Panc1 (cell line): ENCODE measurements at regions not wholly inside any gene's neighbourhood (a gene's known extent, or its start where the extent isn't known, plus 50 kb on each side); places are given as distances from the start of the nearest gene placed in this dataset.

Experiments used
- ATAC-seq: fragments of 200-7000 bp; cut with Tn5 transposase; 2 replicates; pipeline ENCODE4 v1.9.1; 2020; ENCODE audit warnings: mild to moderate bottlenecking, moderate library complexity
- BruUV-seq: library from RNA; stranded (reverse); fragments of 400-500 nt; replicated peaks from 2 replicates; lab custom pipeline; 2021; lab: Mats Ljungman, UMichigan
- CTCF ChIA-PET: fragments of 300-600 bp; sonication (Branson Sonifier 250); formaldehyde crosslinking; loops from one replicate; lab custom pipeline; 2022; ENCODE audit warnings: antibody characterized with exemption; lab: Charles Lee
- POLR2A ChIA-PET: fragments of 300-600 bp; sonication (Branson Sonifier 250); formaldehyde crosslinking; loops from one replicate; lab custom pipeline; 2022; ENCODE audit warnings: antibody characterized with exemption; lab: Charles Lee
- DNase-seq: peaks from one replicate; pipeline ENCODE4 v3.0.0-alpha.2; 2010; ENCODE audit warnings: low read depth, low spot score
- H3K27ac ChIP-seq: 2 replicates; pipeline ENCODE4 v1.5.1; 2011; ENCODE audit warnings: mild to moderate bottlenecking, low read length, inconsistent platforms
- H3K27me3 ChIP-seq: fragments of 200-500 bp; sonication (Bioruptor generic); 2 replicates; pipeline ENCODE4 v1.6.0; 2014; ENCODE audit warnings: low read length, inconsistent platforms; ENCODE audit not compliant: control insufficient read depth, insufficient read depth
- H3K36me3 ChIP-seq: fragments of 200-500 bp; sonication (Bioruptor generic); 2 replicates; pipeline ENCODE4 v1.5.1; 2014; ENCODE audit warnings: inconsistent platforms, mild to moderate bottlenecking, low read length, moderate library complexity; ENCODE audit not compliant: control insufficient read depth, insufficient read depth
- H3K4me1 ChIP-seq: 2 replicates; pipeline ENCODE4 v1.5.1; 2011; ENCODE audit warnings: inconsistent platforms, mild to moderate bottlenecking, low read length, moderate library complexity; ENCODE audit not compliant: control insufficient read depth, insufficient read depth
- H3K4me3 ChIP-seq, 2 experiments: 2 replicates each; pipeline ENCODE4 v1.5.1; 2011 to 2012; ENCODE audit warnings: low read depth in 2 of 2, low read length in 2 of 2, mild to moderate bottlenecking in 2 of 2, inconsistent platforms in 1 of 2, moderate library complexity in 1 of 2
- H3K9me3 ChIP-seq: fragments of 200-500 bp; sonication (Bioruptor generic); 2 replicates; pipeline ENCODE4 v1.5.1; 2014; ENCODE audit warnings: low read depth, mild to moderate bottlenecking, inconsistent platforms, low read length, moderate library complexity; ENCODE audit not compliant: control insufficient read depth, insufficient read depth
- CTCF ChIP-seq: fragments of 450-650 bp; IDR thresholded peaks from 2 replicates; pipeline ENCODE4 v1.5.1; 2017; ENCODE audit warnings: mild to moderate bottlenecking
- POLR2AphosphoS5 ChIP-seq: IDR thresholded peaks from 2 replicates; pipeline ENCODE4 v1.6.1; 2012; ENCODE audit warnings: mild to moderate bottlenecking, low read depth, low read length, moderate library complexity
- REST ChIP-seq, 2 experiments: IDR thresholded peaks; 2 replicates each; pipeline ENCODE4 v1.6.1; 2011 to 2012; ENCODE audit warnings: low read depth in 2 of 2, control low read depth in 1 of 2, low read length in 1 of 2, mild to moderate bottlenecking in 1 of 2, moderate library complexity in 1 of 2; ENCODE audit not compliant: insufficient read depth in 1 of 2
- SIN3A ChIP-seq: IDR thresholded peaks from 2 replicates; pipeline ENCODE4 v1.6.1; 2012; ENCODE audit warnings: low read depth, mild to moderate bottlenecking, low read length, moderate library complexity, borderline replicate concordance; ENCODE audit not compliant: insufficient read depth
- TCF7L2 ChIP-seq: IDR thresholded peaks from 2 replicates; pipeline ENCODE4 v1.6.1; 2011; ENCODE audit warnings: mild to moderate bottlenecking, low read depth, low read length, inconsistent platforms
- in situ Hi-C: cut with HindIII; loops from 2 replicates; pipeline ENCODE4 v1.10.0; 2016; ENCODE audit warnings: low sequenced_read_pairs, low pct_unique_long_range_greater_than_20kb
- intact Hi-C: fragments of 100-400 bp; cut with micrococcal nuclease; formaldehyde crosslinking; loops from one replicate; pipeline ENCODE4 v1.10.0; 2022; ENCODE audit not compliant: unreplicated experiment

GRCh38 chr9:78767490-78767889 is 470.6 kb downstream of the PSAT1 start:
- intact Hi-C loops = no loop called here
- no peak overlapping the region for H3K27ac ChIP-seq
- no peak for TF ChIP-seq POLR2AphosphoS5
- no peak for TF ChIP-seq TCF7L2
- TF ChIP-seq REST (IDR thresholded peaks at IDR 0.05; ENCODE audit: insufficient read depth in 1 of 2, low read depth in 2 of 2, low read length in 1 of 2) = no peak
- TF ChIP-seq CTCF = no peak
- TF ChIP-seq SIN3A = no peak
- no peaks in the 10 kb centered on the region for H3K36me3 ChIP-seq
- no peaks in the 10 kb centered on the region for H3K9me3 ChIP-seq
- no peak overlapping the region for H3K4me3 ChIP-seq
- DNase-seq = no peak
- H3K4me1 ChIP-seq = no peaks in the 10 kb centered on the region
- in situ Hi-C loops = no loop called here
- CTCF ChIA-PET = no interaction called here
- POLR2A ChIA-PET = no interaction called here
- no TSS peak for BruUV-seq
- no peaks in the 10 kb centered on the region for H3K27me3 ChIP-seq
- ATAC-seq = no peak

- TF ChIP-seq CTCF (no peak), REST (IDR thresholded peaks at IDR 0.05; ENCODE audit: insufficient read depth in 1 of 2, low read depth in 2 of 2, low read length in 1 of 2) (no peak), SIN3A (no peak), TCF7L2 (no peak), POLR2AphosphoS5 (no peak)
- in situ Hi-C loops (no loop called here), intact Hi-C loops (no loop called here)
- DNase-seq (no peak), ATAC-seq (no peak)
- no peaks in the 10 kb centered on the region for H3K9me3 ChIP-seq
- ChIA-PET POLR2A (no interaction called here), CTCF (no interaction called here)
- H3K36me3 ChIP-seq = no peaks in the 10 kb centered on the region
- no peak overlapping the region for H3K4me3 ChIP-seq
- no peak overlapping the region for H3K27ac ChIP-seq
- H3K4me1 ChIP-seq = no peaks in the 10 kb centered on the region
- no TSS peak for BruUV-seq
- no peaks in the 10 kb centered on the region for H3K27me3 ChIP-seq
Observed at GRCh38 chr9:78769690-78770089, 472.8 kb downstream of the PSAT1 start.
